ENCODE measurements at regions not wholly inside any gene's neighbourhood (a gene's known extent, or its start where the extent isn't known, plus 50 kb on each side); places are given as distances from the start of the nearest gene placed in this dataset.

GRCh38 chr7:153010416-153010815 is 250.9 kb downstream of the ACTR3B start:
- Mint-ChIP-seq H3K27me3 (ENCODE audit: low read depth) (peaks cover 4% of the 10 kb centered on the region), H3K9me3 (peaks cover 5% of the 10 kb centered on the region), H3K36me3 (no peaks in the 10 kb centered on the region), H3K27ac (no peak overlapping the region), H3K4me3 (no peak overlapping the region), H3K4me1 (peaks cover 9% of the 10 kb centered on the region)
- DNase-seq (ENCODE audit: low spot score in 2 of 2, unreplicated experiment in 2 of 2) = no peak
- no peak for TF ChIP-seq CTCF (IDR thresholded peaks at IDR 0.05; ENCODE audit: unreplicated experiment)

- Mint-ChIP-seq H3K27ac (no peak overlapping the region), H3K4me3 (no peak overlapping the region), H3K9me3 (no peaks in the 10 kb centered on the region), H3K4me1 (no peaks in the 10 kb centered on the region), H3K36me3 (no peaks in the 10 kb centered on the region), H3K27me3 (ENCODE audit: low read depth) (peaks cover 4% of the 10 kb centered on the region)
- no peak for TF ChIP-seq CTCF (IDR thresholded peaks at IDR 0.05; ENCODE audit: unreplicated experiment)
- DNase-seq (ENCODE audit: low spot score in 2 of 2, unreplicated experiment in 2 of 2) = no peak
These were observed 252.7 kb downstream of the ACTR3B start for GRCh38 chr7:153012203-153012602.

GRCh38 chr7:153017223-153017622 is 257.7 kb downstream of the ACTR3B start:
- Mint-ChIP-seq H3K36me3 (no peaks in the 10 kb centered on the region), H3K27ac (no peak overlapping the region), H3K4me1 (no peaks in the 10 kb centered on the region), H3K27me3 (ENCODE audit: low read depth) (no peaks in the 10 kb centered on the region), H3K9me3 (peaks cover 5% of the 10 kb centered on the region), H3K4me3 (no peak overlapping the region)
- DNase-seq (ENCODE audit: low spot score in 2 of 2, unreplicated experiment in 2 of 2) = no peak
- TF ChIP-seq CTCF (IDR thresholded peaks at IDR 0.05; ENCODE audit: unreplicated experiment) = no peak

- no peak for DNase-seq (ENCODE audit: low spot score in 2 of 2, unreplicated experiment in 2 of 2)
- no peak overlapping the region for H3K4me3 Mint-ChIP-seq
- no peaks in the 10 kb centered on the region for H3K36me3 Mint-ChIP-seq
- no peaks in the 10 kb centered on the region for H3K27me3 Mint-ChIP-seq (ENCODE audit: low read depth)
- peaks cover 5% of the 10 kb centered on the region for H3K9me3 Mint-ChIP-seq
- no peak overlapping the region for H3K27ac Mint-ChIP-seq
- TF ChIP-seq CTCF (IDR thresholded peaks at IDR 0.05; ENCODE audit: unreplicated experiment) = no peak
- no peaks in the 10 kb centered on the region for H3K4me1 Mint-ChIP-seq
These were observed 262.0 kb downstream of the ACTR3B start for GRCh38 chr7:153021542-153021941.

GRCh38 chr7:153022475-153023193 is 263.1 kb downstream of the ACTR3B start:
- DNase-seq (ENCODE audit: low spot score in 2 of 2, unreplicated experiment in 2 of 2) = no peak
- H3K27me3 Mint-ChIP-seq (ENCODE audit: low read depth) = no peaks in the 10 kb centered on the region
- no peak overlapping the region for H3K4me3 Mint-ChIP-seq
- H3K4me1 Mint-ChIP-seq = no peaks in the 10 kb centered on the region
- peaks cover 5% of the 10 kb centered on the region for H3K9me3 Mint-ChIP-seq
- H3K27ac Mint-ChIP-seq = no peak overlapping the region
- no peak for TF ChIP-seq CTCF (IDR thresholded peaks at IDR 0.05; ENCODE audit: unreplicated experiment)
- H3K36me3 Mint-ChIP-seq = no peaks in the 10 kb centered on the region

Data from mesothelial cell of epicardium (in vitro differentiated cells).